GM12873 (cell line): ENCODE measurements at regions not wholly inside any gene's neighbourhood (a gene's known extent, or its start where the extent isn't known, plus 50 kb on each side); places are given as distances from the start of the nearest gene placed in this dataset.

Source experiments
- TF ChIP-seq, protein P1 (sequence below): IDR thresholded peaks from 2 replicates; pipeline ENCODE4 v1.5.1; 2012; ENCODE audit warnings: low read depth, mild to moderate bottlenecking, moderate library complexity, low read length, control low read depth; ENCODE audit not compliant: insufficient read depth; ENCODE audit errors: missing control alignments

- TF ChIP-seq, protein P1, sequence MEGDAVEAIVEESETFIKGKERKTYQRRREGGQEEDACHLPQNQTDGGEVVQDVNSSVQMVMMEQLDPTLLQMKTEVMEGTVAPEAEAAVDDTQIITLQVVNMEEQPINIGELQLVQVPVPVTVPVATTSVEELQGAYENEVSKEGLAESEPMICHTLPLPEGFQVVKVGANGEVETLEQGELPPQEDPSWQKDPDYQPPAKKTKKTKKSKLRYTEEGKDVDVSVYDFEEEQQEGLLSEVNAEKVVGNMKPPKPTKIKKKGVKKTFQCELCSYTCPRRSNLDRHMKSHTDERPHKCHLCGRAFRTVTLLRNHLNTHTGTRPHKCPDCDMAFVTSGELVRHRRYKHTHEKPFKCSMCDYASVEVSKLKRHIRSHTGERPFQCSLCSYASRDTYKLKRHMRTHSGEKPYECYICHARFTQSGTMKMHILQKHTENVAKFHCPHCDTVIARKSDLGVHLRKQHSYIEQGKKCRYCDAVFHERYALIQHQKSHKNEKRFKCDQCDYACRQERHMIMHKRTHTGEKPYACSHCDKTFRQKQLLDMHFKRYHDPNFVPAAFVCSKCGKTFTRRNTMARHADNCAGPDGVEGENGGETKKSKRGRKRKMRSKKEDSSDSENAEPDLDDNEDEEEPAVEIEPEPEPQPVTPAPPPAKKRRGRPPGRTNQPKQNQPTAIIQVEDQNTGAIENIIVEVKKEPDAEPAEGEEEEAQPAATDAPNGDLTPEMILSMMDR, result no peak
Measured at GRCh38 chr9:115403753-115404152, 285.8 kb upstream of the TNC start.

DNA sequence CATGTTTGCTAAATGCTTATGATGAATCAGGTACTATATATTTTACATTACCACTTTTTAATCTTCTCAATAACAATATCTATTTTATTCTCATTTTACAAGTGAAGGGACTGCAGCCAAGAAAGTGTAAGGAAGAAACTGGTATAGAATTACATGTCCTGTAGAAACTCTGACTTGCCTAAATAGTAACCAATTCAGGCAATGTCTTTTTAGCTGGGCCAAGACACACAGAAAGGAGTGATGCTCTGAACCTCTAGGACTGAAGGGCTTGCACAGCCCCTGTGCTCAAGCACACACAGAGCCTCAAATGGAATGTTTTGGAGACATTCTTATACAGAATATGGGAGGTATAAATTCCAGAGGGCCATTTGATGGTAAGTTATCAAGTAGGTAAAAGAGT is 286.4 kb upstream of the TNC start:
- TF ChIP-seq, protein P1, result no peak

DNA sequence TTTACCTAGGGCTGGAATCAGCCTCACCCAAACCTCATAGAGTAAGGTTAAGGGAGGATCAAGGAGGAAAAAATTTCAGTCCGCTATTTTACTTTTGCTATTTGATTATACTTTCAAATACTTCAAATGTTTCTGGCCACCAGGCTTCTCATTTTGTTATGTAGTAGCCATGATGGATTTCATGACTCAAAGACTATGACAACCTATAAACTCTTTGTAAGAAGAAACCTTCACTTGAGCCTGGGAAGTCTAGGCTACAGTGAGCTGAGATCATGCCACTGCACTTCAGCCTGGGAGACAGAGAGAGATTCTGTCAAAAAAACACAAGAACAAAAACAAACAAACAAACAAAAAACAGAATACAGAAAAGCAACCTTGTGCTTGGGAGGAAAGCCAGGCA is 293.6 kb upstream of the TNC start:
- TF ChIP-seq, protein P1, result no peak

GRCh38 chr9:115411993-115412452 is 294.1 kb upstream of the TNC start:
- TF ChIP-seq, protein P1, result no peak

DNA sequence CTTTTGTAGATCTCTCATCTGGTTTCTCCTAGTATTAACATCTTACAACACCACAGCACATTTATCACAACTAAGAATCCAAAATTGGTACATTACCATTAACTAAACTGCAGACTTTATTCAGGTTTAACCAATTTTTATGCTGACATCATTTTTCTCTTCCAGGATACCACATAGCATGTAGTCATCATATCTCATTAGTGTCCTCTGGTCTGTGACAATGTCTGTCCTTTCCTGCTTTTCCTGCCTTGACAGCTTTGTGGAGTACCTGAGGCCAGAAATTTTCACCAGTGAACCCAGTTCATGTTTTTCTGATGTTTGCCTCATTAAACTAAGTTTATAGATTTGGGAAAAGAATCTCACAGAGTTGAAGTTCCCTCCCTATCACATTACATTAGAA is 294.7 kb upstream of the TNC start:
- TF ChIP-seq, protein P1, result no peak

DNA sequence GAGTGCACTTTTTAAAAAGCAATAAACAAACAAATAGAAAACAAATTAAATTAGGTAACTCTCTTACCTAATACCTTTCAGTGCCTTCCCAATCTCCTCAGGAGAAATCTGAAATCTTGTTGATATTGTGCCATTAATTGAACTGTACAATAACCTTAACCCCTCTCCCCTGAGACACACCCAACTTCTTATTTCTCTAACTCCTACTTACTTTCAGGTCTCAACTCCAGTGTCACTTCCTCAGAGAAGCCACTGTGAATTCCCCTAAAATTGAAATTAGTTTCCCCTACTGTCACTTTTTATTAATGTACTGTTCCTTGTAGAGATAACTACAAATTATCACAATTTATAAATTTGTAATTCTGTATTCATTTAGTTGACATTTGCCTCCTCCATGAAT is 295.3 kb upstream of the TNC start:
- TF ChIP-seq, protein P1, result no peak

GRCh38 chr9:115413766-115414382 is 295.9 kb upstream of the TNC start:
- TF ChIP-seq, protein P1, result no peak
